Erythroblast (primary cell): ENCODE measurements at regions not wholly inside any gene's neighbourhood (a gene's known extent, or its start where the extent isn't known, plus 50 kb on each side); places are given as distances from the start of the nearest gene placed in this dataset.

ENCODE experiments used
- GATA1 ChIP-seq: IDR thresholded peaks from 2 replicates; pipeline ENCODE4 v1.6.1; 2011; ENCODE audit warnings: low read depth, mild to moderate bottlenecking, control low read depth, low read length, moderate library complexity
- POLR2A ChIP-seq: IDR thresholded peaks from 2 replicates; pipeline ENCODE4 v1.6.1; 2011; ENCODE audit warnings: mild to moderate bottlenecking, low read length

GRCh38 chr9:23914431-23915003, 88.5 kb upstream of the ELAVL2 start:
- TF ChIP-seq GATA1 (no peak), POLR2A (no peak)
